Activated CD4-positive, alpha-beta memory T cell treated with anti-CD3 and anti-CD28 coated beads, Interleukin-2, amount 10 ng/mL, durations not matched to agents 7 days and 5 days (primary cell): ENCODE measurements at regions not wholly inside any gene's neighbourhood (a gene's known extent, or its start where the extent isn't known, plus 50 kb on each side); places are given as distances from the start of the nearest gene placed in this dataset.

Source experiments
- CTCF ChIA-PET: fragments of 350-600 bp; sonication (Branson Sonifier 250); formaldehyde crosslinking; loops from one replicate; lab custom pipeline; 2021; ENCODE audit warnings: antibody characterized with exemption, inconsistent platforms; lab: Charles Lee
- POLR2A ChIA-PET: fragments of 350-600 bp; sonication (Branson Sonifier 250); formaldehyde crosslinking; loops from one replicate; lab custom pipeline; 2021; ENCODE audit warnings: antibody characterized with exemption; lab: Charles Lee
- DNase-seq: peaks from one replicate; pipeline ENCODE4 v3.0.0-alpha.2; 2020
- H3K27ac Mint-ChIP-seq: one replicate; pipeline ENCODE4 v1.8.0; 2021; ENCODE audit warnings: mild to moderate bottlenecking, mixed read lengths
- H3K27me3 Mint-ChIP-seq: one replicate; pipeline ENCODE4 v1.8.0; 2021; ENCODE audit warnings: mixed read lengths
- H3K36me3 Mint-ChIP-seq: one replicate; pipeline ENCODE4 v1.8.0; 2021; ENCODE audit warnings: low read depth, mixed read lengths
- H3K4me1 Mint-ChIP-seq: one replicate; pipeline ENCODE4 v1.8.0; 2021; ENCODE audit warnings: mixed read lengths
- H3K4me3 Mint-ChIP-seq: one replicate; pipeline ENCODE4 v1.8.0; 2021; ENCODE audit warnings: mild to moderate bottlenecking, mixed read lengths
- H3K9me3 Mint-ChIP-seq: one replicate; pipeline ENCODE4 v1.8.0; 2021; ENCODE audit warnings: mixed read lengths

DNA sequence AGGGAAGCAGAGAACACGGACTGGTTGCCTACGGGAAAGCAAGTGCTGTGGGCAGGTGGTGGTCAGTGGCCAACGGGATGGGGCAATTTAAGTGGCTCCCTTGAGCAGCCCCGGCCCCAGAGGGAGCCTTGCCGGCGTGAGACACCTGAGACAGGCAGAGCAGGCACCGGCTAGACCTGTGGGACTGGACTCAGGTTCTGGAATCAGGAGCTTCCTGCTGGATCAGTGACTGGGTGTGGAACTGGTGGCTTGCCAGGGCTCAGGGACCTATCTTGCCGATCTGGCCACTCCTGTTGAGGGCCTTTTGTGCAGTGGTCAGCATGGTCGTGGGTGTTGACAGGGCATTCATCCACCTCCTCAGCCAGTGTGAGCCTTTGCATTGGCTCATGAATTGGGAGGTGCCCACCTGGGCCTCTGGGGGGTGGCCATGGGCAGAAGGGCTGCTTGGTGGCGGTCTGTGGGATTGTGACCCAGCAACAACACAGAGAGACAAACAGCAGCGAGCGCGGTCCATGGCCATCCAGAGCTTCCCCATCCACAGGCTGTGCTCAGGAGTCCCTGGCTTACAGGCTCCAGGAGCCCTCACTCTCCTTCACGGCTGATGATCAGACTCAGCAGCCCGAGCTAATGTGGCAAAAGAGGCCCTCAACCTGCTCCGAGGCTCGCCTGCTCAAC, 85.4 kb upstream of the ZNF516 start:
- no peaks in the 10 kb centered on the region for H3K9me3 Mint-ChIP-seq
- ChIA-PET CTCF (no interaction called here), POLR2A (no interaction called here)
- peaks cover 14% of the 10 kb centered on the region for H3K27me3 Mint-ChIP-seq
- no peak overlapping the region for H3K4me3 Mint-ChIP-seq
- no peaks in the 10 kb centered on the region for H3K4me1 Mint-ChIP-seq
- no peak for DNase-seq
- H3K36me3 Mint-ChIP-seq, result no peaks in the 10 kb centered on the region
- H3K27ac Mint-ChIP-seq, result no peak overlapping the region

- Mint-ChIP-seq H3K27me3 (peaks cover 19% of the 10 kb centered on the region), H3K4me3 (no peak overlapping the region), H3K36me3 (no peaks in the 10 kb centered on the region), H3K4me1 (no peaks in the 10 kb centered on the region), H3K27ac (no peak overlapping the region), H3K9me3 (no peaks in the 10 kb centered on the region)
- POLR2A ChIA-PET, result no interaction called here
- CTCF ChIA-PET, result no interaction called here
- DNase-seq, result no peak
These were observed 84.3 kb upstream of the ZNF516 start for GRCh38 chr18:76579301-76579695.

GRCh38 chr18:76578571-76579300, 83.7 kb upstream of the ZNF516 start:
- no peaks in the 10 kb centered on the region for H3K4me1 Mint-ChIP-seq

DNA sequence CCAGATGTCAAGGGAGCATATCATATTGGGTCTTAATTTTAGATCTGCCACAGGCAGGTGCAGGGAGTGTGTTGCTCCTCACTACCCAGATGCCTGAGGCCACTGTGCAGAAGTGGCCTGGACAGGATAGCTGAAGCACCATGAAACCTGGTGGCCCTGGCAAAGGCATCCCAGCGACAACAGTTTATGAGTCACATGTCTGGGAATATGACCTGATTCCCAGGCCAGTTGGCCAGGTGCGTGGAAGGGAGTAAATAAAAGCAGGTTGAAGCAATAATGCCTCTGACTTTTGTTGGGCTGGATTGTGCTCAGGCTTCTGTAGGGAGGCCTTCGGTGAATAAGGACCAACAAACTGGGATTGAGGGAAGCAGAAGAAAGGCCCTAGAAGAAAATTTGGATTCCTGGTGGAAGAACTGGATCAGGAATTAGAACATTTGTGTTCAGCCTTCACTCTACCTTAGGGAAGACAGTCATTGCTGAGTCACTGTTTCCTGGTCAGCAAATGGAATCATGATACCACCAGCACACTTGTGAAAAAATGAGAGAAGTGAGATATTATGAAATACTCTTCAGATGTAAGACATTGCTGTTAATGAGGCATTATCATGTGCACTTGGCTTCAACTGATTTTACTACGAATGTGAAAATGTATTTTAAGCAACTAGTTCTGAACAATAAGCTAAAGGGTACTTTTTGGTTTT, 78.4 kb upstream of the ZNF516 start:
- Mint-ChIP-seq H3K9me3 (no peaks in the 10 kb centered on the region), H3K4me3 (no peak overlapping the region), H3K27me3 (peaks cover 20% of the 10 kb centered on the region), H3K36me3 (no peaks in the 10 kb centered on the region), H3K4me1 (no peaks in the 10 kb centered on the region), H3K27ac (no peak overlapping the region)
- DNase-seq, result no peak
- CTCF ChIA-PET, result no interaction called here
- POLR2A ChIA-PET, result no interaction called here

More at GRCh38 chr18:76578571-76579300, 83.7 kb upstream of the ZNF516 start:
- POLR2A ChIA-PET, result no interaction called here
- Mint-ChIP-seq H3K36me3 (no peaks in the 10 kb centered on the region), H3K27me3 (peaks cover 19% of the 10 kb centered on the region), H3K9me3 (no peaks in the 10 kb centered on the region), H3K27ac (no peak overlapping the region), H3K4me3 (no peak overlapping the region)
- no peak for DNase-seq
- CTCF ChIA-PET, result no interaction called here

DNA sequence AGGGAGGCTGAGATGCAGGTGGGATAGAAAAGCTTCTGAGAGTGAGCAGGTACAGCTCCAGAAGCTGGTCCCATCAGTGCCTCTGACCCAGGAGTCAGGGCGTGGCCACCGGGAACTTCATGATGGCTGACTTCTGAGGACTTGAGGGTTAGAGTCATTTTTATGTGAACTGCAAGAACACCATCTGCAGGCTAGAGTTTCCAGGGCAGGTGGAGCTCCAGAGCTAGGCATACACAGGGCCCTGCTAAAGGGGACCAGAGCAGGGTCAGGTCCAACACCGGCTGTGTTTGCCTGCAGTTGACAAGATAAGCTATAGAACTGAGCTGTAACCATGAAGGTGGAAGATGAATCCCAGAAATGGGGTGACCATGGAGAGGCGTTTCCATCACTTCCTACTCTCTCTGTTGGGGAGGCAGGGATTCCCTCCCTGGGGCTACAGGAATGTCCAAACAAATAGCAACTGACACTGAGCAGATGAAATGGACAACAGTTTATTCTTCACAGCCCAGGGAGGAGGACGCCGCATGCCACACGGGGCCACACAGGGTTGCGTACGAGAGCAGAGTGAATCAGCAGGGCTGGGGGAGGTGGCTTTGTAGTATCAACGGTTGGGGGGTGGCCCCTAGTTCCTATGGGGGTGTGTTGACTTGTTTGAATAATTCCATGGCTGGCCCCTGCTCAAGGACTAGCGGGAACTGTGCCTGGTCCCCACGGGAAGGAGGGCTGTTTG, 77.6 kb upstream of the ZNF516 start:
- Mint-ChIP-seq H3K4me3 (no peak overlapping the region), H3K9me3 (no peaks in the 10 kb centered on the region), H3K27me3 (peaks cover 16% of the 10 kb centered on the region), H3K4me1 (no peaks in the 10 kb centered on the region), H3K27ac (no peak overlapping the region), H3K36me3 (no peaks in the 10 kb centered on the region)
- DNase-seq, result no peak
- ChIA-PET CTCF (no interaction called here), POLR2A (no interaction called here)

DNA sequence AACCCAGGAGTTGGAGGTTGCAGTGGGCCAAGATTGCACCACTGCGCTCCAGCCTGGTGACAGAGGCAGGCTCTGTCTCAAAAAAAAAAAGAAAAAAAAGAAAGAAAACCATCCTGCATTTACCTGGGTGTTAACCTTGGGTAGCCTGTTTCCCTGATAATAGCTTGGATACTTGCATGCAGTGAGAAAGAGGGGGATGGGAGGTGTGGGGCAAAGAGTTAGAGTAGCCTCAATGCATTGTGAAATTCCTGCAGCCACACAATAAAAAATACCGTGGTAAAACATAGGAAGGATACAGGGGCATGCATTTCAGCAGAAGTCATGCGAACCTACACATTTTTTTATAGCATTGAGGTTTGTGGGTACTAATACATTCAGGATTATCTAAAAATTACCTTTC, 76.6 kb upstream of the ZNF516 start:
- ChIA-PET CTCF (no interaction called here), POLR2A (no interaction called here)
- Mint-ChIP-seq H3K27ac (no peak overlapping the region), H3K4me1 (no peaks in the 10 kb centered on the region), H3K4me3 (no peak overlapping the region), H3K36me3 (no peaks in the 10 kb centered on the region), H3K27me3 (peaks cover 16% of the 10 kb centered on the region), H3K9me3 (no peaks in the 10 kb centered on the region)
- DNase-seq, result no peak

- DNase-seq, result no peak
- Mint-ChIP-seq H3K27ac (no peak overlapping the region), H3K4me3 (no peak overlapping the region), H3K27me3 (peaks cover 14% of the 10 kb centered on the region), H3K4me1 (no peaks in the 10 kb centered on the region), H3K36me3 (no peaks in the 10 kb centered on the region), H3K9me3 (no peaks in the 10 kb centered on the region)
- ChIA-PET POLR2A (no interaction called here), CTCF (no interaction called here)
These were observed 75.8 kb upstream of the ZNF516 start for GRCh38 chr18:76570856-76571255.

GRCh38 chr18:76569644-76570419, 74.8 kb upstream of the ZNF516 start:
- CTCF ChIA-PET, result no interaction called here
- Mint-ChIP-seq H3K4me1 (no peaks in the 10 kb centered on the region), H3K36me3 (no peaks in the 10 kb centered on the region), H3K9me3 (no peaks in the 10 kb centered on the region), H3K4me3 (no peak overlapping the region), H3K27me3 (peaks cover 6% of the 10 kb centered on the region), H3K27ac (no peak overlapping the region)
- POLR2A ChIA-PET, result no interaction called here
- DNase-seq, result no peak

DNA sequence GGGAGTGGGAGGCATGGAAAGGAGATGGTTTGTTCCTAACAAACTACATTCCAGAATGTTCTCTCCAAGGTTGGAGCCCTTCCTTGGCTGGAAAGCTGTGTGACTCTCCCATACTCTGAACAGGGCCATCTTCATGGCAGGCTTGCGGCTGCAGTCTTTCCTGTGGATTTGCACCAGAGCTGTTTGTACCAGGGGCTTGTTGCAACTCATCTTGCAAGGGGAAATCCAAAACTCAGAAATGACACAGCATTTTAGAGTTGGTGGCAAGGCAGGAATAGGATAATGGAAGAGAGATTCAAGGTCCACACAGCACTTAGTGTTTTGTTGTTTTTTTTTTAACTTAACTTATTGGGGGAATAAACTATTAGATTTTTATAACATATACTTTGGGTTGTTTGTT, 73.7 kb upstream of the ZNF516 start:
- POLR2A ChIA-PET, result no interaction called here
- H3K4me3 Mint-ChIP-seq, result no peak overlapping the region

DNA sequence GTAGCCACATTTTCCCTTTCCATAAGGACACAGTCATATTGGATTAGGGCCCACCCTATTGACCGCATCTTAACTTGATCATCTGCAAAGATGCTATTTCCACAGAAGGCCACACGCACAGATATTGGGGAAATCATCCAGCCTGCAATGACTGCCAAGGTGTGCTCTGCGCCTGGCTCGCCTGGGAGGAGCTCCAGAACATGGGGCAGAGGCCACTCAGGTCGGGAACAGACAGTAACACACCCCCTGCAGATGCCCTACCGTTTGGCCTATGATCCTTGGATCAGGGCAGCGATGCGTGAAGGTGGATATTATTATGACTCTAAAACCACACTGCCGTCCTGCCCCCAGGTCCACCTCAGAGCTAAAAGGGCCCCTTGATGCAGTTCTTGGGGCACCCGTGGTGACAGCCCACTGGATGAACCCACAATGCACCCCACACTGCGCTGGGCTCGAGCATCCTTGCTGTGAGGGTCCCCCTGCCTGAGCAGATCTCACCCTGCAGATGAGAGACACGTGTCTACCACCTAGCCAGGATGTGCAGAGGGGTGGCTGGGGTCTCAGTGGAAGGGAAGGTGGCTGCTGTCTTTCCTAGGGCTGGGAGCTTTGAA, 72.9 kb upstream of the ZNF516 start:
- no peak overlapping the region for H3K4me3 Mint-ChIP-seq
- H3K27me3 Mint-ChIP-seq, result peaks cover 3% of the 10 kb centered on the region
- no peak for DNase-seq
- ChIA-PET POLR2A (no interaction called here), CTCF (no interaction called here)
- no peaks in the 10 kb centered on the region for H3K36me3 Mint-ChIP-seq
- no peaks in the 10 kb centered on the region for H3K4me1 Mint-ChIP-seq
- no peak overlapping the region for H3K27ac Mint-ChIP-seq
- no peaks in the 10 kb centered on the region for H3K9me3 Mint-ChIP-seq

More for the DNA sequence above, 73.7 kb upstream of the ZNF516 start:
- H3K4me1 Mint-ChIP-seq, result no peaks in the 10 kb centered on the region
- no peaks in the 10 kb centered on the region for H3K9me3 Mint-ChIP-seq
- no peak overlapping the region for H3K27ac Mint-ChIP-seq
- no peaks in the 10 kb centered on the region for H3K36me3 Mint-ChIP-seq
- CTCF ChIA-PET, result no interaction called here
- H3K27me3 Mint-ChIP-seq, result peaks cover 6% of the 10 kb centered on the region
- no peak for DNase-seq

GRCh38 chr18:76566987-76567386, 71.9 kb upstream of the ZNF516 start:
- Mint-ChIP-seq H3K27me3 (peaks cover 3% of the 10 kb centered on the region), H3K36me3 (no peaks in the 10 kb centered on the region), H3K27ac (no peak overlapping the region), H3K9me3 (no peaks in the 10 kb centered on the region), H3K4me1 (no peaks in the 10 kb centered on the region), H3K4me3 (no peak overlapping the region)
- DNase-seq, result no peak
- POLR2A ChIA-PET, result no interaction called here
- CTCF ChIA-PET, result no interaction called here
